ENCODE measurements at regions not wholly inside any gene's neighbourhood (a gene's known extent, or its start where the extent isn't known, plus 50 kb on each side); places are given as distances from the start of the nearest gene placed in this dataset.

DNA sequence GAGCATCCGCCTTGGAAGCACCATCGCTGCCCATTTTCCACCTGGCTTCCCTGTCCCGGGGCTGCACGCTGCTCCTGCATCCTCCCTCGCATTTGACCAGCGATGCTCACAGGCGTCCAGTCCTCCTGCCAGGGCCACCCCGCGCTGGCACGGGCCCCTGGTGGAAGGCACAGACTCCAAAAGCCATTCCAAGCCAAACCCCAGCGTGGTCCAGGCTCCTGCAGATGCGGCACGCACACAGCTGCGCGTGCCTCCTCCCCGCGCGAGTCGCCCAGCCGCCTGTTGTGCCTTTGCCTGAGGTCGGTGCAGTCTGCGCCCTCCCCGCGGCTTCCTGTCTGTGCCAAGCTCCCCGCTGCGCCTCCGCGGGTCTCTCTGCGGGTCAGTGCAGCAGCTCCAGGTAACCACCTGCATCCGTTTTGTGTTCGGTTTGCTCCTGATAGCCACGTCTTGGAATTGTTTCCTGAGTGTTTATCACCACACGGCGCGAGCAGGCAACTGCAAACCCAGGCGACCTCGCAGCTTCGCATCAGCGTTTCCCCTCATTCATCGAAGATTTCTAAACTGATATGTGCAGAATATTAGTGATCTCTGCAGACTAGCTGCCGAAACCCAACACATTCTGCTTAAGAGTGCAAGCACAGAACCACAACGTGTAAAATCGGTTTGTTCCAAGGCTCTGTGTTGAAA is 65.2 kb upstream of the SALL3 start:
- no peak overlapping the region for H3K4me3 ChIP-seq (ENCODE audit: low read depth, low read length)
- TF ChIP-seq, protein P1, sequence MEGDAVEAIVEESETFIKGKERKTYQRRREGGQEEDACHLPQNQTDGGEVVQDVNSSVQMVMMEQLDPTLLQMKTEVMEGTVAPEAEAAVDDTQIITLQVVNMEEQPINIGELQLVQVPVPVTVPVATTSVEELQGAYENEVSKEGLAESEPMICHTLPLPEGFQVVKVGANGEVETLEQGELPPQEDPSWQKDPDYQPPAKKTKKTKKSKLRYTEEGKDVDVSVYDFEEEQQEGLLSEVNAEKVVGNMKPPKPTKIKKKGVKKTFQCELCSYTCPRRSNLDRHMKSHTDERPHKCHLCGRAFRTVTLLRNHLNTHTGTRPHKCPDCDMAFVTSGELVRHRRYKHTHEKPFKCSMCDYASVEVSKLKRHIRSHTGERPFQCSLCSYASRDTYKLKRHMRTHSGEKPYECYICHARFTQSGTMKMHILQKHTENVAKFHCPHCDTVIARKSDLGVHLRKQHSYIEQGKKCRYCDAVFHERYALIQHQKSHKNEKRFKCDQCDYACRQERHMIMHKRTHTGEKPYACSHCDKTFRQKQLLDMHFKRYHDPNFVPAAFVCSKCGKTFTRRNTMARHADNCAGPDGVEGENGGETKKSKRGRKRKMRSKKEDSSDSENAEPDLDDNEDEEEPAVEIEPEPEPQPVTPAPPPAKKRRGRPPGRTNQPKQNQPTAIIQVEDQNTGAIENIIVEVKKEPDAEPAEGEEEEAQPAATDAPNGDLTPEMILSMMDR (IDR thresholded peaks at IDR 0.05; ENCODE audit: borderline replicate concordance, insufficient read depth, low read depth, low read length) = no peak

DNA sequence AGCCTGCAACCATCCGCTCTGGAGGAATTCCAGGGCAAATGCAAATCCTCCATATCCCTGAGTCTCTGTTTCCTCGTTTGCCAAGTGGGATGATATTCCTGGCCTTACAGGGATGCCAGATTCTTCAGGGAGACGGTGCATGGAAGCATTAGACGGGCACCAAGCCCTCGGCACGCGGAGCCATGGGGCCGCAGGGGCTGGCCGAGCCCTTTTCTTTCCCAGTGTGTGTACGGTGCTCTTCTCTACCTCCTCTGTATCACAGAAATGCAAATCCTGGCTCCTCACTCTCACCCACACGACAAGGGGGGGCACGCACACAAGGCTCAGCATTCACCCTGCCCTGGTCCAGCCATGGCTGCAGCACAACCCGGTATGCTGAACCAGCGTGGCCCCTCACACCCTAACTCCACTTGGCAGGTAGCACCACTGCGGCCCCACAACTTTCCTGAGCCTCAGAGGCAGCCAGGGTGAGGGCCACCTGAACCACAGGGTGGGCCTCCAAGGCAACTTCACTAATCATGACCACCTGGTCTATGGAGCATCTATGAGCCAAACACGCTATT is 64.1 kb upstream of the SALL3 start:
- TF ChIP-seq, protein P1 (IDR thresholded peaks at IDR 0.05; ENCODE audit: borderline replicate concordance, insufficient read depth, low read depth, low read length) = no peak
- no peak overlapping the region for H3K4me3 ChIP-seq (ENCODE audit: low read depth, low read length)

DNA sequence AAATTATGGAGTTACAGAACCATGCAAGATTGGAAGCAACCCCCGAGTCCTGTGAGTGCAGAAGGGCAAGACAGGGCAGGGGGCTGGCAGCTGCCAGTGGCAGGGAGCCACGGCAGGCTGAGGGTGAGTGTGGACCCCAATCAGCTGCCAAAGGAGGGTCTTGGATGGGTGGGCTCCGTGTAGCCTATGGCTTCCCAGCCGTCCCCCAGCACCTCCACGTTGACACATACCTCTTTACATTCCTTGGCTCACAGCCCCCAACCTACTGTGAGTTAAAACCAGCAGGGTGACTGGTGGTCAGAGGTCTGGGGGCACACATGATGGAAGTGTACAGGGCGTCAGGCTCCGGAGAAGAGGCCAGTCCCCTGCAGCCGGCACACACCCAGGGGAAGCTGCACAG is 60.9 kb upstream of the SALL3 start:
- H3K4me3 ChIP-seq (ENCODE audit: low read depth, low read length) = no peak overlapping the region
- TF ChIP-seq, protein P1 (IDR thresholded peaks at IDR 0.05; ENCODE audit: borderline replicate concordance, insufficient read depth, low read depth, low read length) = no peak

DNA sequence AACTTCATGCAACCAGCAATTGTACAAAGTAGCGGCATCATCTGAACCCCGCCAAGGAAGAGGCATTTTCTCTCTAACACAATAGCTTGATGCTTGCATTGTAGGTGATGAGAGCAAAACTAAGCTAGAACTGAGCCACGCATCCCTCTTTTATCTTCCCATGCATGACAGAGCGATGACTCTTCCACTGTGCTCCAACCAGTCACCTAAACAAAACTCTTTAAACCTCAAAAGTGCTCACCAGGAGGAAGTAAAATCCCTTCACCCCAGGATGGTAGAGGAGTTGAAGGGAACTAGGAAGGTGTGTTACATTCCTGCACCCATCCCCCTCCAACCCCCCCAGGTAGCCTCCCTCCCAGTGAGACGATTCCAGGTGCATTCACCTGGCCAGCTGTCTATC is 59.7 kb upstream of the SALL3 start:
- TF ChIP-seq, protein P1 (IDR thresholded peaks at IDR 0.05; ENCODE audit: borderline replicate concordance, insufficient read depth, low read depth, low read length) = no peak
- no peak overlapping the region for H3K4me3 ChIP-seq (ENCODE audit: low read depth, low read length)

DNA sequence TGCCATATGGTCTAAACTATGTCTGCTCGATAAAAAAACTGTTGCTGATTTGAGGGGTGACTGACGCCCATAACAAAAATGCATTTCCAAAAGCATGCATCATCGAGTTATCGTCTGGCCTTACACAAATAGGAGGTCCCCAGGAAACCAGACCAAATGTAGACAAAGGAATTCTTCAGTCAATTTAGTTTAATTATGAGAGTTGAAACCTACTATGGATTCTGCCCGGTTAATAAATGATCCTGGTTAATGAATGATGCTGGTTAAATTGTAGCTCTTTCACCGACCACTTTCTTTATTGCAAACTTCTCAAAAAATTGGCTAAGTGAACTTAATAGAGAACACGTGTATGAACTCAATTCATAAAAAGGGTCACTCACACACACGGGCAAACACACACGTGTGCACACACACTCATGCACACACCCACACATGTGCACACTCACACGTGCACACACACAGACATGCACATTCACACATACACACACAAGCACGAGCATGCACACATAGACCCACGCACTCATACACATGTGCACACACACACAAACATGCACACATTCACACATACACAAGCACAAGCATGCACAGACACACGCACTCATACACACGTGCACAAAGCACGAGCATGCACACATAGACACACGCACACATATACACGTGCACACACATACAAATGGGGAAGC is 59.0 kb upstream of the SALL3 start:
- no peak overlapping the region for H3K4me3 ChIP-seq (ENCODE audit: low read depth, low read length)
- TF ChIP-seq, protein P1 (IDR thresholded peaks at IDR 0.05; ENCODE audit: borderline replicate concordance, insufficient read depth, low read depth, low read length) = no peak

DNA sequence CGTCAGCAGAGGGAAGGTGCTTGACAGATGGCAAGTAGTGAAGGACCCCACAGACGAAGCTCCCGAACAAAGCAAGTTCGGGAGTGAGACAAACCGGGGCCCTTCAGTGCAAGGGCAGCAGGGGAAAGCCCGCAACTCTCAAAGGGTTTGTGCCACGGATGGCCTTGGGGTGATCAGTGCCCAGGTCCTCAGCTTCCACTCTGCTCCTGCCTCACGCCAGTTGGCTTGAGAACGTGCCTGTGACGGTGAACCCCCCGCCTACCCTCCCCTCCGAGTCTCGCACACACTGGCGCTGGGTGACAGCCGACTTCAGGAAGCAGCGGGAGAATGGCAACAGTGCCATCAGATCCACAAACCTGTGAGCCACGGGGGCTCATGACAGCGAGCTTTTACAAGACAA is 56.8 kb upstream of the SALL3 start:
- H3K4me3 ChIP-seq (ENCODE audit: low read depth, low read length) = no peak overlapping the region
- TF ChIP-seq, protein P1 (IDR thresholded peaks at IDR 0.05; ENCODE audit: borderline replicate concordance, insufficient read depth, low read depth, low read length) = no peak

DNA sequence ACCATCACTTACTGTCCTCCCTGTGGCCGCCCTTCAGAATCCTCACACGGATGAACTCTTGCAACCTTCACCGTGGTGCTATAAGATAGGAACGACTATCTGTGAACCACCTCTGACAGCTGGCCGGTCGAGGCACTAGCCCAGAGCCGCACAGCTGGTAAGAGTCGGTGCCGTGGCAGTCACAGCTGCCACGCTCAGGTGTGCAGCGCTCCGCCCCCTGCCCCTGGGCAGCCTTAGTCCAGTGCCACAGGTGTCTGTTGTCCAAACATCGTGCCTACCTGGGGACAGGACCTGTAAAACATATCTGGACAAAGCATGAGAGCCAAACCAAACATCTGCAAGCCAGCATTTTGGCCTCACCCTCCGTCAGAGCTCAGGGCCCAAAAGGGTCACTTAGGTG is 55.3 kb upstream of the SALL3 start:
- TF ChIP-seq, protein P1 (IDR thresholded peaks at IDR 0.05; ENCODE audit: borderline replicate concordance, insufficient read depth, low read depth, low read length) = no peak
- H3K4me3 ChIP-seq (ENCODE audit: low read depth, low read length) = no peak overlapping the region
